ENCODE measurements at regions not wholly inside any gene's neighbourhood (a gene's known extent, or its start where the extent isn't known, plus 50 kb on each side); places are given as distances from the start of the nearest gene placed in this dataset.

DNA sequence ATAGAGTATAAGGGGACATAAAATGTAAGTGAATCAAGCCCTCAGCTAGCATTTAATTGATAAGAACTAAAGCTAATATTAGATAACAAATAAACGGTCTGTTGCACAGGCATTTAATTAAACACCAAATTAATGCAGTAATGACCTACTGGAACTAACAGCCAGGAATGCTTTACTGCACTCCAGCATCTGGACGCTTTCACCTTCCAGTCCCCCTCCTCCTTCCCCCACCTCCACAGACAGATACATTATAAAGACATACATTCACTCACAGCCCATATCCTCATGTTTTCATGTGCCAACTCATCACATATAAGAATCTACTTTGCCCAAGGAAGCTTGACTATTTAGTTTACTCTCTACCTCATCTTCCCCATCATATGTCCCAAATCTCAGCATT lies 337.4 kb upstream of the PIK3C3 start:
- DNase-seq = no peak

DNA sequence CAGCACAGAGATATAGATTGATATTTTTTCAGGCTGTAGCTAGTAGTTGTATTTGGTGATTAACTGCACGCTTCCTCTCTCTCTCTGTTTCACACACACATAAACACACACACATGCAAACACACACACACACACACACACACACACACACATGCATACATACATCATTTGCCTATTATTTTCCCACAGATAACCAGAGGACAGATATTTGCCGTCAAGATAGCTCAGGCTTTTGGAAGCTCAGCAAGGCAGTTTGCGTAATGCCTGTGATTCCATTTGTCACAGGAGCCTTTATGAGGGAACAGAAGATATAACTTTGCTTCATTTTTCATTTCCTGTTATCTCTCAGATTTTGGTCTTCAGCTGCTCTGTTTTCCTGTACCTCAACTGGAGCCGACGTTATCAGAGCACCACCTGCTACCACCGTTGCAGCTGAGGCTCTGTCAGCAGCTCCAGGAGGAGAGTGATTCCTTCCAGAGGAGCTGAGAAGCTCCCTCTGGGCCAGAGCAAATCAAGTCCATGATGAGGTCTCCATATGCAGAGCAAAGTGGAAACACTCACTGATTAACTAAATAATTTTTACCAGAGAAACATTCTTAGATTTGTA lies 341.9 kb upstream of the PIK3C3 start:
- no peak for DNase-seq

DNA sequence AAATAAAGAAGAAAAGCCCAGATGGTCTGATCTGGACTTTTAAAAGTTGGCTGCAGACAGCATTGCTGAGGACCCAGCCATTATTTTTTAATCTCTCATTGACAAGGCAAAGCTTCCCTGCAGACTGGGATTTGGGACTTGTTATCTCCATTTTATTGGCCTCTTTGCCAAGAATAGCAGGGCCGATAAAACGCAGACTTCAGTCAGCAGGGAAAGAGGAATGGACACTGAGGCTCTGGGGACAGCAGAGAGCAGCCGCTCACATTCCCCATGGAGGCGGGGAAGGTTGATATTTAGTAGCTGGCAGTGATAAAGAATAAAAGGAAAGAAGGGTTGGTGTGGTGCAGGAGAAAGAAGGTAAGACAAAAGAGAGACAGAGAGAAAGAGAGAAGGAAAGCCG lies 350.1 kb upstream of the PIK3C3 start:
- DNase-seq = no peak

DNA sequence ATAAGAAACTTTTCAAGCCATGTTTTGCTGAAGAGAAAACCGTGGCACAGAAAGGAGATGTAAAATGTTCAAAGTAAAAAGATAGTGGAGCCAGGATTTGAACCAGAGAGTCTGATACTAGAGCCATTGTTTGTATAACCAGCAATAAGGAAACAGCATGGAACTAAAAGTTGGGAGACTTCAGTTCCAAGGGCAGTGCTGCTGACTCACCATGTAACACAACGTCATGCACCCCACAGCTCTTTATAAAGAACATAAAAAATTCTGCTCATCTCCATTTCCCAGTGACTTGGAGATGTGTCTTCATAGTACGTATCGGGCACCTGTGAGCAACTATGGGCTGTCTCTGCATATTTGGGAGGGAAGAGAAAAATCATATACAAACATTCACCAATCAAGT lies 353.0 kb upstream of the PIK3C3 start:
- DNase-seq = no peak

DNA sequence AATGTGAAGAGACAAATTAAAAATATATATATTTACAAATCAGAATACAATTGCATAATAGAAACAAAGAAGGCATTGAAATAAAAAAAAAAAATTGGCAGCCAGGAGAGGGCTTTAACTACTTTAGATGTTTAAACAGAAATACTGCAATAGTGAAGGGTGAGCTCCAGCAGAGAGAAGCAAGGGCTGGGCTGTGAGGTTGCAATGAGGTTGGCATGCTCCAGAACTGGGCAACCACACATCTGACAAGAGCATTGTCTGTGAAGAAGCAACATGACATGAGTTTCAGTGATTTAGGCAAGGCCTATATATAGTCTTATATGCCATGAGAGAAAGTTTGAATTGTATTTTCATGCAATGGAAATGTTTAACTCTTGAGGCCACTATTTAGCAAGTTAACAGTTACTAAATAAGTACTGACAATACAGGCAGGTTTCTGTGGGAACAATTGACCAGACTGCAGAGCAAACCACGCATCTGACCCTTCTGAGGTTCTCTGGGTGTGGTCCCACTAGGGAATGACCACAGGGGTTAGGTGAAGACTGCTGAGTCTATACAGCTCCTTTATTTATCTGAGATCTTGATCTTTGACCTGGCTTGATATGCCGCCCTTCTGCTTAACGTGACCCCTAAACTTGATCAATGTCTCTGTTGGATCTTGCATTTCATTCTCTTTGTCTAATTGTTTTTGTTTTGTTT lies 354.2 kb upstream of the PIK3C3 start:
- no peak for DNase-seq

DNA sequence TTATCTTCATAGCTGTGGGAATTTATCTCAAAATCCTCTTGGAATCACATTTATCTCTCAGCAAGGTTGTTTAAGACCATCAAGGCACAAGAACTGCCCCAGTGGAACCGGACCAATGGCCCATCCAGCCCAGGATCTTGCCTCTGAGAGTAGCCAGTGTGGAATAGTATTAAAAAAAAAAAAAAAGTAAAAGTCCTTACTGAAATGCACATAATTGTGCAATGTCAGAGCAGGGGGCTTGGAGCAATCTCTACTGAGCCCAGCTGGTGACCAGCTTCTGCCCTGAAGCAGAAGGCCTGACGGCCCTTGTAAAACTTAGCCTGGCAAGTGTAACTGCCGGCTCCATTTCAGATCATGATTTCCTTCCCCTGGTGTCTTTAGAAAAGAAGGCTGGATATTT lies 355.6 kb upstream of the PIK3C3 start:
- no peak for DNase-seq

DNA sequence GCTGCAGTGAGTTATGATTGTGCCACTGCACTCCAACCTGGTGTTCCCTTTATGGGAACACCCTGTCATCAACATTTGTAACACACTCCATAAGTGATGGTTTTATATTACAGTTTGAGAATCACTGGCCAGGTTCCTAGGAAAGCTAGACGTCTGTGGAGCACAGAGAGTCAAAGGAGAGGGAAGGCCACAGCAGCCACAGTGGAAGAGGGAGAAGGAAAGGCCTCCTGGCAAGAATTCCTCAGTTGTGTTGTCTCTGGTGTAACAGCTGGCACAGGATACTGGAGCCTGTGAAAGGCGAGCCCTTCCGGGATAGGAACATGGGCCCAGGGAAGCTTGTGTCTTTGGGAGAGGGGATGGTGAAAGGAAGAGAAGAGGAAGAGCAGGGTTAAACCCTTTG lies 360.5 kb upstream of the PIK3C3 start:
- no peak for DNase-seq

DNA sequence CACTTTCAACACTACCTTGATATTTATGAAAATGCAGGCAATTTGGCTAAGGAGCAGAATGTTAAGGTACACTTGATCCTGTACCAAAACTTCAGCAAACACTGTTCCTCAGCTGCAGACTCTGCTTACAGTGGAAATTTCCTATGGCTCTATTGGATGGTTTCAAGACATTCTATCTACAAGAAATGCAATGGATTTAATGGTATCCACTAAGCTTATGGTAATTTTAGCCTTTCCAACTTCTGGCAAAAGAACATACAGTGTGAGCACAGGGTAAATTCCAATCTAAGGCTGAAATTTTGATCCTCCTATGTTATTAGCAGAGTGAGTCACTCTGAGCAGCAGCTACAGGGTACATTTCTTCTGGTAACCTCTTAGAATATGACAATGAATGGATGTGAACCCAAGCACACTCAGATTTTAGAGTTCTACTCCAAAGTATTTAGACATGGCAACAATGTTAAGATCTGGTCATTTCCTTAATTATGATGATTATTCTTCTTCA lies 361.8 kb upstream of the PIK3C3 start:
- no peak for DNase-seq

DNA sequence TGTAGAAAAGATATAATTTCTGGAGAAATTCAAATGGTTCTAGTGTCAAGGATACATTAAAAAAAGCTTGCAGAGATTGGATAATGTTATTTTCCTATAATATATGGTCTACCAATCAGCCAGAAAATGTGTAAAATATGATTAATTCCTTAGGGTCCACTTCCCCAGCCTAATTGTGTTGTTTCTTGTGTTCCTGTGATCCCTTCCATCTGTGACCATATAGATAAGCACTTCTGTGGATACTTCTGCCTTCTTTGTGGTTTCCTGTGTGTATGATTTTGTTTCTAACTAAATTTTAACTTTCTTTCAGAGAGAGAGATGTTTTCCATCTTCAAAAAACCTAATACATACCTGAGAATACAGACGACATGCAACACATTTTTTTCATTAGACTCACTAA lies 367.1 kb upstream of the PIK3C3 start:
- no peak for DNase-seq

DNA sequence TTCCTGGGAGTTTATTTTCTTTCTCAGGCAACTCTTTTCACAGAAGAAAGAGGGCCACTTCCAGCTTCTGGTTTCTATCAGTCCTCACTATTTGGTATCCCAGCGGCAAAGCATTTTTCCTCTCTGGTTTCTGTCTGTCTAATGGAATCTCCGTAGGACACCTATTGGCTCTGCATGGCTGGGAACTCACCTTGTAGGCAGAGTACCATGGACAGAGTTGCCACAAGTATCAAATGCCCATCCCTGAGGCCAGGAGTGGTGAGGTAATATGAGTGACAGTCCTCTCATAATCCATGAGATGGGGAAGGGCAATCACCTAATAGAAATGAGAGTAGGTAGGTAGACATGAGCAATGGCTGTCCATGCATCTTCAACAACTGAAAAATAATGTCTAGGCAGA lies 369.5 kb upstream of the PIK3C3 start:
- no peak for DNase-seq

DNA sequence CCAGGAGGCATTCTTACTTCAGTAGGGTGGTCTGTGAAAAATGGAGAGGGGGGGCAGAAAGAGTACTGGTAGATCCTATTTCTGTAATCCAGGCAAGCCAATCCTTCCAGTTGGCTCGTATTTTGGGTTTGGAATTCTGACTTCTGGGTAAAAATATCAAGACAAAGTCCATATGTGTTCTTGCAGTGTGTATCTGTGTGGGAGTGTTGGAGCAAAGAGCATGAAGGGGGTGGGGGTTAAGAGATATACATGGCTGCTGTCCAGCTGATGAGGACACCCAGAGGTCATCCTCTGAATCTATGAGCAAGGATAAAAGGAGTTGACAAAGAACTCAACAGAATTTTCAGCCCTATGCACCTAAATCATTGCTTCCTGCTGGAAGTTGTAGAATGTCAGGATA lies 375.8 kb upstream of the PIK3C3 start:
- DNase-seq = no peak

DNA sequence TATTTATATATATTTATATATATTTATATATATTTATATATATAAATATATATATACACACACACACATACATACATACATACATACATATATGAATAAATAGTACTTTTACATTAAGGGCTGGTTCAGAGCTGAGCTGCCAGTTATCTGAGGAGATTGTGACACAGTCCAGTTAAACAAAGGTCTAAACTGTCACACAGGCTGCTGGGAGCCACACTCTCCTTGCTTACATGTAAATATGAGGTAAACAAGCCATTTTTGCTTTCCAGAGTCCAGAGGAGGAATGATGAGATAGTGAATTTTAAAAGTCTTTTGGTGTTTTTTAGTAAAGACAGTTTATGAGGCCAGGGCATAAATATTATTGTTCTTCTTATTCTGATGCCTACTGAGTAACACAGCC lies 377.5 kb upstream of the PIK3C3 start:
- no peak for DNase-seq

DNA sequence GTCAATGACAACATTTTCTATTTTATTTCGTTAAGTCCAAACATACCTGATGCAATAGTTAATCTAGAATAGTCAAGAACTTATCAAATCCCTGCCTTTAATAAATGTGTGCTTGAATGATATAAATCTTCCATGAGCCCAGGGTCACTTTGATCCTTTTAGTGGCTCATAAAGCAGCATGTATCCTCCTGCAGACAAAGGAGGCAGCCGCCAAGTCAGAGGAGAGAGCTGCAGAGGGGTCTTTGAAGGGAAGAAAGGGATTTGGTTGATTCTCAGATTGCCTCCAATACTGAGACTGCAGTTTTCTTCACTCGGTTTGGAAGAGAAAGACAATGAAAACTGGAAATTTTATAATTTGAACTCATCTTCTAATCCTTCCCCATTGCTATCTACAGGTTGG lies 378.4 kb upstream of the PIK3C3 start:
- DNase-seq = no peak

DNA sequence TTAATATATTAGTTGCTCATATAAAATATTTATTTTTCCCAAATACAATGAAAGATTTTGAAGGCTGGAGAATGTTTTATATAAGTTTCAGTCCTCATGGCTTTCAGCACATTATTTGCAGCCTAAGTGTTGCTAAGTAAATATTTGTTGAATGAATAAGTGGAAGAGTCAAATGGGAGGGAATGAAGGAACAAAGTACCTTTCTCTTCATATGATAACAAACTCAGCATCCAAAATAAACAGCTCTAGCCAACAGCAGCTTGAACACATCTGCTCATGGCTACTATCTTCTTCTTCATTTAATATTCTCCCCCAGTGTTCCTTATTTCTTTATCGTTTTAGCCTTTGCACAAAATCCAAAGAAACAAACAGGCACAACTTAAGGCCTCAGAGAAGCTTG lies 385.2 kb upstream of the PIK3C3 start:
- no peak for DNase-seq

DNA sequence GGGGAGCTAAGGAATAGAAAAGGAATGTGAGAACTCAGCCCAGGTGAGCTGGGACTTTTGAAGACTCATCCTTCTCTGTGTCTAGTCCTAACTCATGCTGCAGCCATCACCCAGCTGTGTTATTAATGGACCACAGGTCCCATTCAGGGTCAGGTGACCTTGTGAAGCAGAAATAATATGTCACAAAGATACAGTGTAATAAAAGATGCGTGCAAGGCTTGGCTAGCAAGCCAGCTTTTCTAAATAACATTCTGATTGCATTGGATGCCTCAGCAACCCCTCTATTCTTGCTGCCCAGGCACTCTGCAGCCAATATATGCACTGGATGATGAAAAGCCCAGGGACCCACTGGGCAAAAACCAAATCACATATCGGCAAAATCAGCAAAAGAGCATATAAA lies 393.1 kb upstream of the PIK3C3 start:
- DNase-seq = no peak

DNA sequence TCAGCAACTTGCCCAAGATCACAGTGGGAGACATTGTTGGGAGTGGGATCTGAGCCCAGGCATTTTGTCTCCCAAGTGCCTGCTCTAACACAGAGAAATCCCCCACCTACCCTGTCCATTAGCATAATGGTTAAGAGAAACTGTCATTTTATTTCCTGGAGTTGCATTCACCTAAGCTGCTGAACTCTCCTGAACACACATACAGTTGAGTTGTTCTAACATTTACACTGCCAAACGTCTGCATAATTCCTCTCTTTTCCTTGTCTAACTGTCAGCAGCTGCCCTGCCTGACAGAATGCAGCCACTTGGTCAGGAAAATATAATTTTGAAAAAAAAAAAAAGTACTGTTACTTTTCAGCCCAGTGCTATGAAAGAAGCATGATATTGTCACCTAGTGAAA lies 396.3 kb upstream of the PIK3C3 start:
- DNase-seq = no peak

DNA sequence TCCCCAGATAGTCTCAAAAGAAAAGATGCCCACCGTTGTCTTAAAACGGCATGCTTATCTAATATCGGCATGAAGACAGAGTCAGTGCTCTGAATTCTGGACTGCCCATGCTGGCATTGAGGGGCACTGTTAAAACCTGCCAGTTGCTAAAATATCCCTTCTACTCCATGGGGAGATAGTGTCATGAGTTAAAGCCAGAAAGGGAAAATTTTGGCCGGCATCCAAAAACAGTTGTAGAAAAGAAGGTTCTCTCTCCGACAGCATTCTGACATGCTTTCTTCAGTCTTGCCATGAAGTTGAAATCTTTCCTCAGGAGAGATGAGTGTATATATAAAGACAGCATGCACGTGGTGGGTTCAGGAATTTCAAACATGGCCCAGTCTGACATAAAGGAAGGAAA lies 401.3 kb upstream of the PIK3C3 start:
- DNase-seq = no peak

DNA sequence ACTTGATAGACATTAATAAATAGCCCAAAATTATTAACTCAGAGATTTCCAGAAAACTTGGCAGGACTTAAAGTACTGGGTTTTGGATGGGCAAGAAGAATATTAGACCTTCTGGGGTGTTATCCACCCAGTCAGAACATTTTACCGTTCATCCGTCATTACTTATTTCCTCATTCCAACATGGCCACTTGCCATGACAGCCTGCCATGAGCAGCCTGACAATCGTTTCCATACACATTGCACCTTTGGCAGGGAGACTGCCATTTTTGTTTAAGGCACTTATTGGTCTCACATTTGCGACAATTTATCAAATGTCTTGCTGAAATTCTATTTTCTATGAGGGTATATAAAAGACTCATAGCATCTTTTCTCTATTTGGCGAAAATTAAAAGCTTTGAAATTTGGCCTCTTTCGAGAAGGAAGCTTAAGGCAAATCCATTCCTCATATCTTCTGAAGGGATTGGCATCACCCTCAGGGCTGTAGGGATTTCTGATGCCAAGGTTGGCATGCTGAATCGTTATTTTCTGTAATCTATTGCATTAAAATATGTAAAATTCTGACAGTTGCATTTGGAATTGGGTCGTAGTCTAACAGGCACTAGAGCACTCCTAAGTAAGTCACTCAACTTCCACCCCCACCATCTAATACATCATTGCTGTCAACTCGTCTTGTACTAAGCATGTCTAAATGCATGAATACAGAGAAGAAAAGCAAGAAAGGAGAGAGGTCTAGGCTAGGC lies 406.3 kb upstream of the PIK3C3 start:
- DNase-seq = no peak

DNA sequence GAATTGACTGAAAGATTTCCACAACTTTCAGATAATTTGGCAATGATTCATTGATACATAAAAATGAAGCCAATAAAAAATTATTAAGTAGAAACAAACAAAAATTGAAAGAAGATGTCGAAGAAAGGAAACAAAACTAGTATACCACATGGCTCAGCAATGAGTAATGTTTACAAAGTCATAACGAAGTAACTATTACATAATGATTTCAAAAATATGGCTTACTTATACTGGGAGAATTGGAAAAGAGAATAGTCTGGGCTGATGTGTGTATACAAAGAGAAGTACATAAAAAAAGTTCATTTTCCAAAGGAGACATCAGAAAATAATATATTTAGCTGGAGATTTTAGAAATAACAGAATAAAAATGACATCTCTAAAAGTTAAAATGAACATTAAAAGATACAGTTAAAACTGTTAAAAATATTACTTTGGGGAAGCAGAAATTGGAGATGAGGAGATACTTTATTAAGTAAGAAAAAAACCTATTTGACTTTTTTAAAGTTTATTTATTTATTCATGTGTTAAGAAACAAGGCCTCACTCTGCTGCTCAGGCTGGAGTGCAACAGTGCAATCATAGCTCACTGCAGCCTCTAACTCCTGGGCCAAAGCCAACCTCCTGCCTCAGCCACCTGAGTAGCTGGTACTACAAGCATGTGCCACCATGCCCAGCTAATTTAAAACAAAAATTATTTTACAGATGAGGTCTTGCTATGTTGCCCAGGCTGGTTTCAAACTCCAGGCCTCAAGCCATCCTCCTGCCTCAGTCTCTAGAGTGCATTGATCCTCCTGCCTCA lies 409.7 kb upstream of the PIK3C3 start:
- DNase-seq = no peak

DNA sequence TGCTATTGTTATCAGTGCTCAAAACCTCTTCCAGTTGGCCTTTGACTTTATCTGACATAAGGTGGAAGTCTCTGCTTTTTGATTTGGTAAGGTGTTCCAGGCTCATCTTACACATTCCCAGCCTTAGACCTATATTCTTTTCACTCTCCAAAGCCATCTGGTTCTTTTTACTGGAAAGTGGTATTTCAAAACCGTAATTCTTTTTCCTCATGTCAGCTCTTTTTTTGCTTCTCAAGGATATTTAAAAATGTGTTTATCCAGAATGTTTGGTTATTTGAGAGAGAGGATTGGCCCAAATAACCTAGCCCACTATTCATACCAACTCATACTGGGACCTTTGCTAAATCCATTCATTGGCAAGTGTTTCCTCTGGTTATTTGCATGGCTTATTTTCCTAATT lies 411.2 kb upstream of the PIK3C3 start:
- DNase-seq = no peak

DNA sequence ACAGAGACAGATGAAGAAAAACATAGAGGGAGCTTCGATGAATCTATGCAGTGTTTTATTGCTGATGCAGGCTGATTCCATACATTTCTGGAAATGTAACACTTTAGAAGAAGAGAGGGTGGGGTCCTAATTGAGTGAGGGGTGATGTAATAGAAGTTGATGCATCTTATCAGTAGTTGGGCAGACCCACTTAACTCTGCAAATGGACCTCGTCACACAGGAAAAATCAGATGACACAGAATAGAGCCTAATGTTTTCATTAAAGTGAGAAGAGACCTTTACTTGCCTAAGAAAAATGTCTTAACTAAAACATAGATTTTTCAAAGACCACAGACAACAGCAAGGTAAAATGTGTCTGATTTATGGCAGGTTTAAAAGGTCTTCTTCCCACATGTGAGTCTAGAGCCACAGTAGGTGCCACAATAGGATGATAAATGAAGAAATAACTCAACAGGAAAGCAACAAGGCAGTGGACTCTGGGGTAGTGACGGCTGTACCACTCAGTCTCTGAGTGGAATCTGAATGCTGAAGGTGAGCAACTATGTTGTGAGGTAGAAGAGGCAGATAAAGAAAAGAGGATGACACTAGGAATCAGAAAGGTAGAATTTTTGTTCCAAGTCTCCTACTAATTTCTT lies 414.7 kb upstream of the PIK3C3 start:
- no peak for DNase-seq

DNA sequence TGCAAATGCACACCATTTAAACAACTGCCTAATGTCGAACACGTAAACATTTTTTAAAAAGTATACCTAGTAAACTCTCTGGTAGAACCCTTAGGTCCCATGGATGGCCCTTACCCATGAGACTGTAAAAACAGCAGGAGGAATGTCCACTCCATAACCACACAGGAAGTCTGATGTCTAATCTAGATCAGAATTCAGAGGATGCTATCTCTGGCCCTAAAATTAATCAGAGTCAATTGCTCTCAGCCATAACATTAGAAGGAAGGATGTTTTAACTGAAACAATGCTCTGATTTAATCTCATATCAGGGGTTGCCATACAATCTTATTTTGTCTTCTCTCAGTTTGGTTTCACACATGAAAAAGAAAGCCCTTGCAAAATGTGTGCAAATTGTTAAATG lies 416.3 kb upstream of the PIK3C3 start:
- DNase-seq = no peak

DNA sequence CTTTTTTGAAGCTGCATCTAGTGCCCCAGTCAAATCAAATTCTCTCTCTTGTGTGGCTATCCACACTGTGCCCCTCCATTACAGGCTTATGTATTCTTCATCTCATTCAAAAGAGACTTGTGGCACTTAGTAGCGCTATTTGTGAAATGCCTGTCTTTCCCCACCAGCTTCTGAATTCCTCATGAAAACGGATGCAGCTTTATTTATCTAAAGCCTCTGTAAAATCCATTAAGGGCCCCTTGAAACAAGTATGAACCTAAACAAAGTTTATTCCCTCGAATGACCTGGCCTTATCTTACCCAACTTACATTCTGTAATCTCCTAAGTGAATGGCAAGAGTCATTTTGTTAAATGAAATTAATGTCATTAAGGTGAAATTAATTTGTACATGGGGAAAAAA lies 417.4 kb upstream of the PIK3C3 start:
- DNase-seq = no peak
